Keratinocyte (primary cell): ENCODE measurements at regions not wholly inside any gene's neighbourhood (a gene's known extent, or its start where the extent isn't known, plus 50 kb on each side); places are given as distances from the start of the nearest gene placed in this dataset.

Experiments
- DNase-seq: peaks from one replicate; pipeline ENCODE4 v3.0.0-alpha.2; 2011; ENCODE audit warnings: low read depth, missing footprints, low spot score
- FAIRE-seq: peaks from 2 replicates; lab custom pipeline; 2011; peaks lifted over from hg19 to GRCh38; lab: Jason Lieb, UNC
- H2AFZ ChIP-seq: 2 replicates; pipeline ENCODE4 v1.6.0; 2012; ENCODE audit warnings: low read length, control low read depth, inconsistent platforms; ENCODE audit not compliant: control insufficient read depth
- H3K27ac ChIP-seq: 2 replicates; pipeline ENCODE4 v1.5.1; 2011; ENCODE audit warnings: low read length; ENCODE audit not compliant: control insufficient read depth, insufficient read depth
- H3K27me3 ChIP-seq: 3 replicates; pipeline ENCODE4 v1.6.0; 2011; ENCODE audit warnings: low read length; ENCODE audit not compliant: control insufficient read depth, insufficient read depth; ENCODE audit errors: extremely low read depth
- H3K36me3 ChIP-seq, 2 experiments: 2 replicates in 1 of 2; 3 replicates in 1 of 2; pipeline ENCODE4 v1.5.1; 2011; ENCODE audit warnings: low read length in 2 of 2, mild to moderate bottlenecking in 1 of 2; ENCODE audit not compliant: control insufficient read depth in 2 of 2, insufficient read depth in 2 of 2; ENCODE audit errors: extremely low read depth in 1 of 2
- H3K4me1 ChIP-seq: 3 replicates; pipeline ENCODE4 v1.5.1; 2011; ENCODE audit warnings: low read length; ENCODE audit not compliant: control insufficient read depth, insufficient read depth; ENCODE audit errors: extremely low read depth
- H3K4me2 ChIP-seq: 3 replicates; pipeline ENCODE4 v1.6.0; 2011; ENCODE audit warnings: low read depth, low read length; ENCODE audit not compliant: control insufficient read depth, insufficient read depth; ENCODE audit errors: extremely low read depth
- H3K4me3 ChIP-seq, 3 experiments: fragments of 200-600 bp in 1 of 3; sonication (generic) in 1 of 3; 2 replicates in 2 of 3; 3 replicates in 1 of 3; pipeline ENCODE4 v1.5.1; 2011 to 2016; ENCODE audit warnings: low read length in 3 of 3, mild to moderate bottlenecking in 3 of 3, control low read depth in 2 of 3, inconsistent platforms in 1 of 3, low read depth in 1 of 3, mixed read lengths in 1 of 3, mixed run types in 1 of 3, moderate library complexity in 1 of 3; ENCODE audit not compliant: control insufficient read depth in 2 of 3, insufficient read depth in 2 of 3; ENCODE audit errors: extremely low read depth in 1 of 3
- H3K79me2 ChIP-seq: 2 replicates; pipeline ENCODE4 v1.6.0; 2012; ENCODE audit warnings: low read length; ENCODE audit not compliant: control insufficient read depth, insufficient read depth
- H3K9ac ChIP-seq: 3 replicates; pipeline ENCODE4 v1.6.0; 2011; ENCODE audit warnings: low read length; ENCODE audit not compliant: control insufficient read depth, insufficient read depth; ENCODE audit errors: extremely low read depth
- H3K9me1 ChIP-seq: 3 replicates; pipeline ENCODE4 v1.6.0; 2011; ENCODE audit warnings: low read length; ENCODE audit not compliant: control insufficient read depth, insufficient read depth; ENCODE audit errors: extremely low read depth
- H3K9me3 ChIP-seq: 2 replicates; pipeline ENCODE4 v1.5.1; 2012; ENCODE audit warnings: low read depth, low read length; ENCODE audit not compliant: control insufficient read depth
- H4K20me1 ChIP-seq: 3 replicates; pipeline ENCODE4 v1.6.0; 2011; ENCODE audit warnings: low read length; ENCODE audit not compliant: control insufficient read depth, insufficient read depth; ENCODE audit errors: extremely low read depth
- CTCF ChIP-seq, 3 experiments: IDR thresholded peaks in 1 of 3; conservative IDR thresholded peaks in 1 of 3; optimal IDR thresholded peaks in 1 of 3; 2 replicates in 2 of 3; 3 replicates in 1 of 3; pipeline versions ENCODE3 to v1.5.1; 2011; ENCODE audit warnings: low read length in 3 of 3, mild to moderate bottlenecking in 3 of 3, moderate library complexity in 2 of 3, control low read depth in 1 of 3, inconsistent platforms in 1 of 3; ENCODE audit not compliant: insufficient read depth in 2 of 3; ENCODE audit errors: extremely low read depth in 1 of 3
- EZH2 ChIP-seq: IDR thresholded peaks from one replicate; pipeline ENCODE4 v1.6.1; 2012; ENCODE audit warnings: inconsistent platforms, mild to moderate bottlenecking, low read length, moderate library complexity
- dilution Hi-C: fragments of 300-500 bp; cut with MboI; formaldehyde crosslinking; loops from one replicate; pipeline ENCODE4 v1.7.0; 2020; ENCODE audit warnings: low sequenced_read_pairs; ENCODE audit not compliant: extremely low pct_ligation_motif_present

DNA sequence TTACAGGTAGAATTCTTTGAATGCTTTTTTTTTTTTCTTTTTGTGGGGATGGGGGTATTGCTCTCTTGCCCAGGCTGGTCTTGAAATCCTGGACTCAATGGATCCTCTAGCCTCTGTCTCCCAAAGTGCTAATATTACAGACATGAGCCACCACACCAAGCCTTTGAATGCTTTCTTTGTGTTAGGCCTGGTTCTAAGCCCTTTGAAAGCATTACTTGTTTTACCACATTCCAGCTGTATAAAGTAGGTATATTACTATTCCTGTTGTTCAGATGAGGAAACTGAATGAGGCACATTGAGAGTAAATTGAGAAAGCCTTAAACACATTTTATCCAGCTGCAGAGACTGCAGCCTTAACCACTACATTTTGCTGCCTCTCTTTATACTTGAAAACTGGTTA lies 841.8 kb upstream of the ADGRL4 start:
- DNase-seq = no peak
- peak; percentile 39 for FAIRE-seq
- no peaks in the 10 kb centered on the region for H3K27me3 ChIP-seq

DNA sequence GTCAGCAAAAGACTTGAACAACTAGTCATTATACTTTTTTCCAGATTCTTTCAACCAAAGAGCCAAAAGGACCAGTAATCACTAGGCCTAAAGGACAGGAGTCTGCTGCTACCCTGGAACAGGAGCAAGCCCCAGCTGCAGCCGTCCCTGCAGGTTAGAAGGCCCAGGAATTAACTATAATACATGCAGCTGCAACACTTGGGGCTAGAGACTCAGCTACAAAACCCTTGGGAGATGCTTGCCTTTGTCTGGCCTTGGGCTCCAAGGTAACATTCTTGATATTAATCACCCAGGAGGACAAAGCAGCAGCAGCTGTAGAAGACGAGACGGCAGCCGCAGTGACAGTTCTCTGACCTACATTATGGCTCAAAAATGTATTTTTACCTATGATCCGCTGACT lies 841.2 kb upstream of the ADGRL4 start:
- H3K36me3 ChIP-seq = no peaks in the 10 kb centered on the region
- no peak overlapping the region for H3K27ac ChIP-seq
- no peaks in the 10 kb centered on the region for H3K79me2 ChIP-seq
- no peaks in the 10 kb centered on the region for H3K9me1 ChIP-seq
- H3K4me1 ChIP-seq = no peaks in the 10 kb centered on the region
- dilution Hi-C loops = no loop called here
- no peaks in the 10 kb centered on the region for H3K9me3 ChIP-seq
- no peak for TF ChIP-seq CTCF (optimal IDR thresholded peaks at IDR 0.05 in 1 of 3, IDR thresholded peaks at IDR 0.05 in 1 of 3, conservative IDR thresholded peaks at IDR 0.05 in 1 of 3; ENCODE audit: extremely low read depth in 1 of 3, insufficient read depth in 2 of 3, low read length in 3 of 3)
- no peak for TF ChIP-seq EZH2
- peak overlapping the region; percentile 33 for H2AFZ ChIP-seq
- H3K27me3 ChIP-seq = no peaks in the 10 kb centered on the region
- no peak overlapping the region for H3K4me3 ChIP-seq
- no peak overlapping the region for H3K4me2 ChIP-seq
- H3K9ac ChIP-seq = no peak overlapping the region
- no peaks in the 10 kb centered on the region for H4K20me1 ChIP-seq
- no peak for DNase-seq
- FAIRE-seq = no peak

More for the DNA sequence above, 841.8 kb upstream of the ADGRL4 start:
- no peaks in the 10 kb centered on the region for H4K20me1 ChIP-seq
- H3K4me2 ChIP-seq = no peak overlapping the region
- TF ChIP-seq CTCF (optimal IDR thresholded peaks at IDR 0.05 in 1 of 3, IDR thresholded peaks at IDR 0.05 in 1 of 3, conservative IDR thresholded peaks at IDR 0.05 in 1 of 3; ENCODE audit: extremely low read depth in 1 of 3, insufficient read depth in 2 of 3, low read length in 3 of 3) (no peak), EZH2 (no peak)
- no peaks in the 10 kb centered on the region for H3K79me2 ChIP-seq
- H3K4me3 ChIP-seq = no peak overlapping the region
- dilution Hi-C loops = no loop called here
- no peak overlapping the region for H3K9ac ChIP-seq
- no peaks in the 10 kb centered on the region for H3K9me3 ChIP-seq
- no peak overlapping the region for H2AFZ ChIP-seq
- no peaks in the 10 kb centered on the region for H3K4me1 ChIP-seq
- H3K27ac ChIP-seq = no peak overlapping the region
- no peaks in the 10 kb centered on the region for H3K36me3 ChIP-seq
- no peaks in the 10 kb centered on the region for H3K9me1 ChIP-seq
